Sigmoid colon (tissue), 6 donors: ENCODE measurements at regions not wholly inside any gene's neighbourhood (a gene's known extent, or its start where the extent isn't known, plus 50 kb on each side); places are given as distances from the start of the nearest gene placed in this dataset.

Source experiments
- DNase-seq: peaks from one replicate; pipeline ENCODE4 v3.0.0-alpha.2; 2019
- H3K27ac ChIP-seq, 4 donors: fragments of 200-600 bp; sonication (generic); one replicate each; pipeline ENCODE4 v1.5.1; 2016 to 2019; ENCODE audit warnings: mild to moderate bottlenecking in 1 of 4
- H3K27me3 ChIP-seq, 3 donors: fragments of 200-600 bp; sonication (generic); one replicate each; pipeline ENCODE4 v1.5.1; 2019; ENCODE audit warnings: mild to moderate bottlenecking in 1 of 3
- H3K36me3 ChIP-seq, 4 donors: fragments of 200-600 bp; sonication (generic); one replicate each; pipeline ENCODE4 v1.5.1; 2016 to 2019
- H3K4me1 ChIP-seq, 4 donors: fragments of 200-600 bp; sonication (generic); one replicate each; pipeline ENCODE4 v1.5.1; 2017 to 2019
- H3K4me3 ChIP-seq, 4 donors: fragments of 200-600 bp; sonication (generic); one replicate each; pipeline ENCODE4 v1.5.1; 2017 to 2019; ENCODE audit warnings: mild to moderate bottlenecking in 2 of 4, moderate library complexity in 1 of 4
- H3K9me3 ChIP-seq, 4 donors: fragments of 200-600 bp in 3 of 4; sonication (generic) in 3 of 4; one replicate each; pipeline versions ENCODE4 v1.5.1 to v1.6.1; 2013 to 2019
- CTCF ChIP-seq, 4 experiments: fragments of 450-650 bp in 3 of 4; fragments of 200-600 bp in 1 of 4; IDR thresholded peaks; one replicate each; pipeline ENCODE4 v1.5.1; 2016 to 2019; ENCODE audit warnings: antibody characterized with exemption in 4 of 4, mild to moderate bottlenecking in 3 of 4, moderate library complexity in 2 of 4
- EP300 ChIP-seq, 4 donors: sonication (generic); formaldehyde crosslinking; IDR thresholded peaks; one replicate each; pipeline ENCODE4 v1.6.1; 2017; ENCODE audit warnings: antibody characterized with exemption in 4 of 4
- POLR2A ChIP-seq, 2 donors: fragments of 450-650 bp; IDR thresholded peaks; one replicate each; pipeline ENCODE4 v1.6.1; 2016; ENCODE audit warnings: antibody characterized with exemption in 2 of 2, mild to moderate bottlenecking in 2 of 2, moderate library complexity in 2 of 2
- POLR2AphosphoS5 ChIP-seq, 4 donors: sonication (generic); formaldehyde crosslinking; IDR thresholded peaks; one replicate each; pipeline ENCODE4 v1.6.1; 2017; ENCODE audit warnings: antibody characterized with exemption in 4 of 4
- WGBS, 2 donors: extraction: QIAGEN DNeasy Blood & Tissue Kit; methylation state at CpG; one replicate each; pipeline ENCODE4 v1.1.7; 2013; 5-methylcytosine and 5-hydroxymethylcytosine counted together
- intact Hi-C: fragments of 100-400 bp; cut with DNase I; formaldehyde crosslinking; loops from one replicate; pipeline ENCODE4 v1.15.1; 2023
- donor health status: healthy with polysubstance abuse.
- donor health status: healthy.

GRCh38 chr2:150011161-150011730, 423.7 kb upstream of the MMADHC start:
- Histone ChIP-seq H3K27me3 (no peaks in the 10 kb centered on the region), H3K4me1 (no peaks in the 10 kb centered on the region), H3K4me3 (no peak overlapping the region), H3K27ac (no peak overlapping the region), H3K36me3 (no peaks in the 10 kb centered on the region), H3K9me3 (peaks cover 0 to 4% (median 0%) of the 10 kb centered on the region in 4 donors)
- no peak for DNase-seq
- WGBS, 2 donors: 84 to 89% methylated on average over 3 of the region's 3 CpGs
- no peak for TF ChIP-seq POLR2AphosphoS5 (IDR thresholded peaks at IDR 0.05)
- intact Hi-C loops: no loop called here

GRCh38 chr2:150008901-150009300, 421.3 kb upstream of the MMADHC start:
- no peak overlapping the region for H3K4me3 ChIP-seq
- intact Hi-C loops: no loop called here
- no peak overlapping the region for H3K27ac ChIP-seq
- H3K27me3 ChIP-seq: no peaks in the 10 kb centered on the region
- no peak for DNase-seq
- no peak for TF ChIP-seq EP300 (IDR thresholded peaks at IDR 0.05)
- no peak for TF ChIP-seq POLR2A (IDR thresholded peaks at IDR 0.05)
- no peak for TF ChIP-seq CTCF (IDR thresholded peaks at IDR 0.05)
- no peak for TF ChIP-seq POLR2AphosphoS5 (IDR thresholded peaks at IDR 0.05)
- no peaks in the 10 kb centered on the region for H3K36me3 ChIP-seq
- 91 to 97% methylated on average over 1 of the region's 1 CpG for WGBS, 2 donors
- H3K9me3 ChIP-seq: no peaks in the 10 kb centered on the region
- no peaks in the 10 kb centered on the region for H3K4me1 ChIP-seq

- no peaks in the 10 kb centered on the region for H3K36me3 ChIP-seq
- H3K27ac ChIP-seq: no peak overlapping the region
- 92 to 96% methylated on average over 1 of the region's 1 CpG for WGBS, 2 donors
- H3K4me3 ChIP-seq: no peak overlapping the region
- no peaks in the 10 kb centered on the region for H3K27me3 ChIP-seq
- H3K9me3 ChIP-seq: no peaks in the 10 kb centered on the region
- intact Hi-C loops: no loop called here
- no peak for DNase-seq
- H3K4me1 ChIP-seq: no peaks in the 10 kb centered on the region
- TF ChIP-seq CTCF (IDR thresholded peaks at IDR 0.05) (no peak), EP300 (IDR thresholded peaks at IDR 0.05) (no peak), POLR2AphosphoS5 (IDR thresholded peaks at IDR 0.05) (no peak), POLR2A (IDR thresholded peaks at IDR 0.05) (no peak)
Measured at GRCh38 chr2:150007815-150008430, 420.3 kb upstream of the MMADHC start.

- WGBS, 2 donors: 82 to 89% methylated on average over 4 of the region's 4 CpGs
- H3K36me3 ChIP-seq: no peaks in the 10 kb centered on the region
- no peak for DNase-seq
- no peaks in the 10 kb centered on the region for H3K9me3 ChIP-seq
- no peaks in the 10 kb centered on the region for H3K4me1 ChIP-seq
- no peak for TF ChIP-seq EP300 (IDR thresholded peaks at IDR 0.05)
- no peak for TF ChIP-seq POLR2A (IDR thresholded peaks at IDR 0.05)
- no peak for TF ChIP-seq POLR2AphosphoS5 (IDR thresholded peaks at IDR 0.05)
- no peak for TF ChIP-seq CTCF (IDR thresholded peaks at IDR 0.05)
- H3K27ac ChIP-seq: no peak overlapping the region
- H3K27me3 ChIP-seq: no peaks in the 10 kb centered on the region
- intact Hi-C loops: no loop called here
- H3K4me3 ChIP-seq: no peak overlapping the region
Measured at GRCh38 chr2:150006591-150006990, 419.0 kb upstream of the MMADHC start.

GRCh38 chr2:150003544-150003943, 416.0 kb upstream of the MMADHC start:
- Histone ChIP-seq H3K36me3 (no peaks in the 10 kb centered on the region), H3K9me3 (no peaks in the 10 kb centered on the region), H3K4me1 (no peaks in the 10 kb centered on the region), H3K27ac (no peak overlapping the region), H3K4me3 (no peak overlapping the region), H3K27me3 (no peaks in the 10 kb centered on the region)
- WGBS, 2 donors: 80 to 82% methylated on average over 1 of the region's 1 CpG
- intact Hi-C loops: no loop called here
- DNase-seq: no peak
- no peak for TF ChIP-seq POLR2AphosphoS5 (IDR thresholded peaks at IDR 0.05)
- no peak for TF ChIP-seq CTCF (IDR thresholded peaks at IDR 0.05)
- TF ChIP-seq EP300 (IDR thresholded peaks at IDR 0.05): no peak
- no peak for TF ChIP-seq POLR2A (IDR thresholded peaks at IDR 0.05)
